ENCODE measurements at regions not wholly inside any gene's neighbourhood (a gene's known extent, or its start where the extent isn't known, plus 50 kb on each side); places are given as distances from the start of the nearest gene placed in this dataset.

DNA sequence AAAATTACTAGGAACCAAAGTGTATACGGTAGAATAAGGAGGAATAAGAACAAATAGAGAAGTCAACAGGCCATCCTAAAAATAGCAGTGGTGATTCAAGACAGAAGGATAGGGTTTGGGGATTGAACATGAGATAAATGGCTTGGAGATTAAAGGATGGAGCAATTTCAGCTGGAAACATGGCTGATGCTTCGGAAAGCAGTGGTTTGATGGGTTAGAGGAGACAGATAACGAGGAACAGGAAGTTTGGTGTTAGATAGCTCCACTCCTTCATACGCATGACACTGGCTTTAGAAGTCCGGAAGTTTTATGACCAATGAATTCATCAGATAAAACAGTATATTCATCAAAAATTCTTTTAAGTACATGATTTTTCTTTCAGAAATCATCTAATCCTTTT lies 70.8 kb upstream of the GALNTL6 start:
- no peaks in the 10 kb centered on the region for H3K4me1 Mint-ChIP-seq (ENCODE audit: low read depth, unreplicated experiment)
- Histone ChIP-seq H3K36me3 (ENCODE audit: insufficient read depth, low read length) (no peaks in the 10 kb centered on the region), H3K79me2 (ENCODE audit: insufficient read depth, low read length) (no peaks in the 10 kb centered on the region), H4K20me1 (ENCODE audit: insufficient read depth, low read length) (no peaks in the 10 kb centered on the region), H3K27me3 (ENCODE audit: insufficient read depth, low read length) (no peaks in the 10 kb centered on the region), H3K4me2 (ENCODE audit: low read length) (no peak overlapping the region), H3K4me3 (ENCODE audit: insufficient read depth, low read depth, low read length) (no peak overlapping the region), H3K9me3 (ENCODE audit: insufficient read depth, low read depth, low read length) (no peaks in the 10 kb centered on the region), H2AFZ (ENCODE audit: low read depth, low read length) (no peak overlapping the region), H3K27ac (ENCODE audit: low read depth, low read length) (no peak overlapping the region), H3K4me1 (ENCODE audit: insufficient read depth, low read length) (no peaks in the 10 kb centered on the region), H3K9ac (ENCODE audit: low read length) (no peak overlapping the region)
- H3K4me3 Mint-ChIP-seq (ENCODE audit: unreplicated experiment) = no peak overlapping the region
- no peak overlapping the region for H3K27ac Mint-ChIP-seq (ENCODE audit: unreplicated experiment)
- no peak for FAIRE-seq
- TF ChIP-seq EZH2 (IDR thresholded peaks at IDR 0.05; ENCODE audit: insufficient read depth, low read length) (no peak), CTCF (IDR thresholded peaks at IDR 0.05; ENCODE audit: insufficient read depth, low read depth, low read length) (no peak)
- H3K36me3 Mint-ChIP-seq (ENCODE audit: low read depth, unreplicated experiment) = no peaks in the 10 kb centered on the region
- DNase-seq (ENCODE audit: low read depth) = no peak
- peaks cover 2% of the 10 kb centered on the region for H3K27me3 Mint-ChIP-seq (ENCODE audit: low read depth, unreplicated experiment)
- H3K9me3 Mint-ChIP-seq (ENCODE audit: unreplicated experiment) = no peaks in the 10 kb centered on the region

DNA sequence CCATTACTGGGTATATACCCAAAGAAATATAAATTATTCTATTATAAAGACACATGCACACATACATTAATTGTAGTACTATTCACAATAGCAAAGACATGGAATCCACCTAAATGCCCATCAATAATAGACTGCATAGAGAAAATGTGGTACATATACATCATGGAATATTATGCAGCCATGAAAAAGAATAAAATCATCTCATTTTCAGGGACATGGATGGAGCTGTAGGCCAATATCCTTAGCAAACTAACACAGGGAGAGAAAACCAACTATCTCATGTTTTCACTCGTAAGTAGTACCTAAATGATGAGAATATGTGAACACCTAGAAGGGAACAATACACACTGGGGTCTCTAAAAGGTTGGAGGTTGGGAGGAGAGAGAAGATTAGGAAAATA lies 86.0 kb upstream of the GALNTL6 start:
- Histone ChIP-seq H3K4me2 (ENCODE audit: low read length) (no peak overlapping the region), H3K9ac (ENCODE audit: low read length) (no peak overlapping the region), H3K36me3 (ENCODE audit: insufficient read depth, low read length) (no peaks in the 10 kb centered on the region), H2AFZ (ENCODE audit: low read depth, low read length) (no peak overlapping the region), H3K27me3 (ENCODE audit: insufficient read depth, low read length) (no peaks in the 10 kb centered on the region), H3K4me3 (ENCODE audit: insufficient read depth, low read depth, low read length) (no peak overlapping the region), H3K4me1 (ENCODE audit: insufficient read depth, low read length) (no peaks in the 10 kb centered on the region), H4K20me1 (ENCODE audit: insufficient read depth, low read length) (no peaks in the 10 kb centered on the region), H3K27ac (ENCODE audit: low read depth, low read length) (no peak overlapping the region), H3K9me3 (ENCODE audit: insufficient read depth, low read depth, low read length) (no peaks in the 10 kb centered on the region), H3K79me2 (ENCODE audit: insufficient read depth, low read length) (no peaks in the 10 kb centered on the region)
- H3K27ac Mint-ChIP-seq (ENCODE audit: unreplicated experiment) = no peak overlapping the region
- H3K4me1 Mint-ChIP-seq (ENCODE audit: low read depth, unreplicated experiment) = no peaks in the 10 kb centered on the region
- no peaks in the 10 kb centered on the region for H3K27me3 Mint-ChIP-seq (ENCODE audit: low read depth, unreplicated experiment)
- no peak for DNase-seq (ENCODE audit: low read depth)
- FAIRE-seq = no peak
- no peak overlapping the region for H3K4me3 Mint-ChIP-seq (ENCODE audit: unreplicated experiment)
- H3K36me3 Mint-ChIP-seq (ENCODE audit: low read depth, unreplicated experiment) = no peaks in the 10 kb centered on the region
- TF ChIP-seq EZH2 (IDR thresholded peaks at IDR 0.05; ENCODE audit: insufficient read depth, low read length) = no peak
- TF ChIP-seq CTCF (IDR thresholded peaks at IDR 0.05; ENCODE audit: insufficient read depth, low read depth, low read length) = no peak
- peaks cover 5% of the 10 kb centered on the region for H3K9me3 Mint-ChIP-seq (ENCODE audit: unreplicated experiment)

GRCh38 chr4:171721937-171722336 lies 91.3 kb upstream of the GALNTL6 start:
- Mint-ChIP-seq H3K36me3 (ENCODE audit: low read depth, unreplicated experiment) (no peaks in the 10 kb centered on the region), H3K27me3 (ENCODE audit: low read depth, unreplicated experiment) (no peaks in the 10 kb centered on the region), H3K4me3 (ENCODE audit: unreplicated experiment) (no peak overlapping the region), H3K27ac (ENCODE audit: unreplicated experiment) (no peak overlapping the region), H3K4me1 (ENCODE audit: low read depth, unreplicated experiment) (peaks cover 3% of the 10 kb centered on the region), H3K9me3 (ENCODE audit: unreplicated experiment) (peaks cover 10% of the 10 kb centered on the region)
- FAIRE-seq = no peak
- no peaks in the 10 kb centered on the region for H3K4me1 ChIP-seq (ENCODE audit: insufficient read depth, low read length)
- H4K20me1 ChIP-seq (ENCODE audit: insufficient read depth, low read length) = no peaks in the 10 kb centered on the region
- no peaks in the 10 kb centered on the region for H3K79me2 ChIP-seq (ENCODE audit: insufficient read depth, low read length)
- H3K4me3 ChIP-seq (ENCODE audit: insufficient read depth, low read depth, low read length) = no peak overlapping the region
- no peaks in the 10 kb centered on the region for H3K36me3 ChIP-seq (ENCODE audit: insufficient read depth, low read length)
- no peaks in the 10 kb centered on the region for H3K9me3 ChIP-seq (ENCODE audit: insufficient read depth, low read depth, low read length)
- DNase-seq (ENCODE audit: low read depth) = no peak
- H3K27ac ChIP-seq (ENCODE audit: low read depth, low read length) = no peak overlapping the region
- TF ChIP-seq CTCF (IDR thresholded peaks at IDR 0.05; ENCODE audit: insufficient read depth, low read depth, low read length) = no peak
- no peak for TF ChIP-seq EZH2 (IDR thresholded peaks at IDR 0.05; ENCODE audit: insufficient read depth, low read length)
- H3K9ac ChIP-seq (ENCODE audit: low read length) = no peak overlapping the region
- no peak overlapping the region for H3K4me2 ChIP-seq (ENCODE audit: low read length)
- H3K27me3 ChIP-seq (ENCODE audit: insufficient read depth, low read length) = no peaks in the 10 kb centered on the region
- H2AFZ ChIP-seq (ENCODE audit: low read depth, low read length) = no peak overlapping the region

All from astrocyte (in vitro differentiated cells and primary cell).